K562 (cell line): ENCODE measurements at regions not wholly inside any gene's neighbourhood (a gene's known extent, or its start where the extent isn't known, plus 50 kb on each side); places are given as distances from the start of the nearest gene placed in this dataset.

Experiments
- CTCF ChIP-seq, 3 experiments: IDR thresholded peaks in 2 of 3; conservative IDR thresholded peaks in 1 of 3; 2 replicates each; pipeline ENCODE4 v1.5.1; 2011 to 2012; ENCODE audit warnings: low read length in 3 of 3, mild to moderate bottlenecking in 3 of 3, control low read depth in 2 of 3, improper control_type of control experiment in 1 of 3, inconsistent platforms in 1 of 3, low read depth in 1 of 3, mixed read lengths in 1 of 3, moderate library complexity in 1 of 3; ENCODE audit not compliant: insufficient read depth in 2 of 3
- E2F1 ChIP-seq: sonication (generic); formaldehyde crosslinking; IDR thresholded peaks from 2 replicates; pipeline ENCODE4 v1.8.1; 2023; ENCODE audit warnings: mild to moderate bottlenecking, missing genetic modification reagents, moderate library complexity
- EP300 ChIP-seq: IDR thresholded peaks from 2 replicates; pipeline ENCODE4 v1.6.1; 2012; ENCODE audit warnings: low read length, improper control_type of control experiment
- MXI1 ChIP-seq: IDR thresholded peaks from 2 replicates; pipeline ENCODE4 v1.6.1; 2011; ENCODE audit warnings: low read depth, mild to moderate bottlenecking, improper control_type of control experiment, low read length
- POLR2AphosphoS5 ChIP-seq: IDR thresholded peaks from 2 replicates; pipeline ENCODE4 v1.6.1; 2011; ENCODE audit warnings: mild to moderate bottlenecking, low read depth, low read length, moderate library complexity; ENCODE audit not compliant: control insufficient read depth, insufficient read depth
- RB1 ChIP-seq: fragments of 450-650 bp; IDR thresholded peaks from 2 replicates; pipeline ENCODE4 v1.6.1; 2017; ENCODE audit warnings: low read depth, mild to moderate bottlenecking
- RBM17 ChIP-seq: fragments of 200-400 bp; formaldehyde crosslinking; IDR thresholded peaks from 2 replicates; pipeline ENCODE4 v1.6.1; 2017; ENCODE audit warnings: low read depth, mild to moderate bottlenecking, low read length, borderline replicate concordance
- SMARCE1 ChIP-seq: fragments of 450-650 bp; IDR thresholded peaks from 2 replicates; pipeline ENCODE4 v1.7.1; 2016; ENCODE audit warnings: mild to moderate bottlenecking
- SP2 ChIP-seq: IDR thresholded peaks from 2 replicates; pipeline ENCODE4 v1.6.1; 2011; ENCODE audit warnings: mild to moderate bottlenecking, low read depth, low read length, moderate library complexity; ENCODE audit not compliant: poor library complexity, severe bottlenecking; ENCODE audit errors: extremely low read depth
- TBP ChIP-seq: optimal IDR thresholded peaks from 2 replicates; pipeline ENCODE3; 2011; ENCODE audit warnings: low read depth, low read length, improper control_type of control experiment
- U2AF1 ChIP-seq: fragments of 200-400 bp; formaldehyde crosslinking; optimal IDR thresholded peaks from 2 replicates; pipeline ENCODE3; 2017; ENCODE audit warnings: mild to moderate bottlenecking, low read depth, low read length, moderate library complexity
- TF ChIP-seq, protein P1 (sequence below): sonication (generic); formaldehyde crosslinking; IDR thresholded peaks from 2 replicates; pipeline ENCODE4 v1.8.0; 2023; ENCODE audit warnings: missing genetic modification reagents, mild to moderate bottlenecking, borderline replicate concordance
- TF ChIP-seq, protein P2 (sequence below): IDR thresholded peaks from 3 replicates; pipeline ENCODE4 v1.6.1; 2011; ENCODE audit warnings: borderline replicate concordance, mild to moderate bottlenecking; ENCODE audit not compliant: insufficient read length, insufficient read depth

DNA sequence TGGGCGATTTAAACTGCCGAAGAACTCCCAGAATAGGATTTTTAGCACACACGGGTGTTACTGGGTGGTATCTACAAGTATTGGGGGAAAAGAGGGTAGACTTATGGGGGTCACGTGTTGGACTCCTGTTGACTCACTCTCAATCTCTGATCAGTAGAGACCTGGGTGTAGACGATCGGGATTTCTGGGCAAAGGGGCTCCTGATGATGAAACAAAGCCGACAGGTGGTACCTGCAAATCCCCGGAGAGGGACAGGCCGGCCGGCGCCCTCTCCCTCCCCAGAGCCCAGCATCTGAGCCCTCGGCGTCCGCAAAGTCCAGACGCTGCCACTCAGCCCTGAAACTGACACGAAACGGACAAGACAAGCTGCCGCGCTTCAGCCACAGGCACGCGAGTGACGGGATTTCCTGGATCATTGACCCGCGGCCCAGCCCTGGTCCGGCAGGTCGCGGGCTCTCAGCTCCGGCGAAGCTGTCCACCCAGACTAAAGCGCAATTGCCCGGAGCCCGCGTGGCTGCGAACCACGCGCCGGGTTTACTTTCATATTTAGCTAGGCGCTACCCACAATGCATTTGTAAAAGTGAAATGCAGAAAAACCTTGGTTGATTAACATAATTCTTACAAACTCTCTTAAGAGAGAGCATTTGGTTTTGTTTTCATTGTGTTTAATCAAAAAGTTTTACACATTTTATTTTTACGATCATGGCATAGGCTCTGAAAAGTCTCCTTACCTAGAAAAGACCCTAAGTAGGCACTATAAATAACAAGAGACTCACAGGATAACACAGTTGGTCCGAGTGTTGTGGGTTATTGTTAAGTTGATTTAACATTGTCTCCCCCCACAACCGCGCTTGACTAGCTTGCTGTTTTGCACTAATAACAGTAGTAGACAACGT is 56.9 kb upstream of the EZH2 start:
- TF ChIP-seq POLR2AphosphoS5 = peak; percentile 87; the same call in 1 of the 2 replicates
- no peak; a peak in 1 of 6 replicates for TF ChIP-seq CTCF (IDR thresholded peaks at IDR 0.05 in 2 of 3, conservative IDR thresholded peaks at IDR 0.05 in 1 of 3; ENCODE audit: insufficient read depth in 2 of 3, low read depth in 1 of 3, low read length in 3 of 3)
- TF ChIP-seq, protein P1, sequence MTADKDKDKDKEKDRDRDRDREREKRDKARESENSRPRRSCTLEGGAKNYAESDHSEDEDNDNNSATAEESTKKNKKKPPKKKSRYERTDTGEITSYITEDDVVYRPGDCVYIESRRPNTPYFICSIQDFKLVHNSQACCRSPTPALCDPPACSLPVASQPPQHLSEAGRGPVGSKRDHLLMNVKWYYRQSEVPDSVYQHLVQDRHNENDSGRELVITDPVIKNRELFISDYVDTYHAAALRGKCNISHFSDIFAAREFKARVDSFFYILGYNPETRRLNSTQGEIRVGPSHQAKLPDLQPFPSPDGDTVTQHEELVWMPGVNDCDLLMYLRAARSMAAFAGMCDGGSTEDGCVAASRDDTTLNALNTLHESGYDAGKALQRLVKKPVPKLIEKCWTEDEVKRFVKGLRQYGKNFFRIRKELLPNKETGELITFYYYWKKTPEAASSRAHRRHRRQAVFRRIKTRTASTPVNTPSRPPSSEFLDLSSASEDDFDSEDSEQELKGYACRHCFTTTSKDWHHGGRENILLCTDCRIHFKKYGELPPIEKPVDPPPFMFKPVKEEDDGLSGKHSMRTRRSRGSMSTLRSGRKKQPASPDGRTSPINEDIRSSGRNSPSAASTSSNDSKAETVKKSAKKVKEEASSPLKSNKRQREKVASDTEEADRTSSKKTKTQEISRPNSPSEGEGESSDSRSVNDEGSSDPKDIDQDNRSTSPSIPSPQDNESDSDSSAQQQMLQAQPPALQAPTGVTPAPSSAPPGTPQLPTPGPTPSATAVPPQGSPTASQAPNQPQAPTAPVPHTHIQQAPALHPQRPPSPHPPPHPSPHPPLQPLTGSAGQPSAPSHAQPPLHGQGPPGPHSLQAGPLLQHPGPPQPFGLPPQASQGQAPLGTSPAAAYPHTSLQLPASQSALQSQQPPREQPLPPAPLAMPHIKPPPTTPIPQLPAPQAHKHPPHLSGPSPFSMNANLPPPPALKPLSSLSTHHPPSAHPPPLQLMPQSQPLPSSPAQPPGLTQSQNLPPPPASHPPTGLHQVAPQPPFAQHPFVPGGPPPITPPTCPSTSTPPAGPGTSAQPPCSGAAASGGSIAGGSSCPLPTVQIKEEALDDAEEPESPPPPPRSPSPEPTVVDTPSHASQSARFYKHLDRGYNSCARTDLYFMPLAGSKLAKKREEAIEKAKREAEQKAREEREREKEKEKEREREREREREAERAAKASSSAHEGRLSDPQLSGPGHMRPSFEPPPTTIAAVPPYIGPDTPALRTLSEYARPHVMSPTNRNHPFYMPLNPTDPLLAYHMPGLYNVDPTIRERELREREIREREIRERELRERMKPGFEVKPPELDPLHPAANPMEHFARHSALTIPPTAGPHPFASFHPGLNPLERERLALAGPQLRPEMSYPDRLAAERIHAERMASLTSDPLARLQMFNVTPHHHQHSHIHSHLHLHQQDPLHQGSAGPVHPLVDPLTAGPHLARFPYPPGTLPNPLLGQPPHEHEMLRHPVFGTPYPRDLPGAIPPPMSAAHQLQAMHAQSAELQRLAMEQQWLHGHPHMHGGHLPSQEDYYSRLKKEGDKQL (CRISPR knock-in tag) = no peak
- TF ChIP-seq SMARCE1 = peak; percentile 74; the same call in 1 of the 2 replicates
- TF ChIP-seq RBM17 = no peak
- TF ChIP-seq, protein P2, sequence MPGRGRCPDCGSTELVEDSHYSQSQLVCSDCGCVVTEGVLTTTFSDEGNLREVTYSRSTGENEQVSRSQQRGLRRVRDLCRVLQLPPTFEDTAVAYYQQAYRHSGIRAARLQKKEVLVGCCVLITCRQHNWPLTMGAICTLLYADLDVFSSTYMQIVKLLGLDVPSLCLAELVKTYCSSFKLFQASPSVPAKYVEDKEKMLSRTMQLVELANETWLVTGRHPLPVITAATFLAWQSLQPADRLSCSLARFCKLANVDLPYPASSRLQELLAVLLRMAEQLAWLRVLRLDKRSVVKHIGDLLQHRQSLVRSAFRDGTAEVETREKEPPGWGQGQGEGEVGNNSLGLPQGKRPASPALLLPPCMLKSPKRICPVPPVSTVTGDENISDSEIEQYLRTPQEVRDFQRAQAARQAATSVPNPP = peak; percentile 93
- TF ChIP-seq SP2 = no peak
- peak; percentile 42; the same call in 1 of the 2 replicates for TF ChIP-seq EP300
- TF ChIP-seq E2F1 = peak; percentile 67; the same call in 1 of the 2 replicates
- TF ChIP-seq RB1 = peak; percentile 44; the same call in 1 of the 2 replicates
- peak; percentile 84 for TF ChIP-seq MXI1
- peak; percentile 99 for TF ChIP-seq TBP
- TF ChIP-seq U2AF1 = peak; percentile 21
